Fibroblast of pulmonary artery (primary cell): ENCODE measurements at regions not wholly inside any gene's neighbourhood (a gene's known extent, or its start where the extent isn't known, plus 50 kb on each side); places are given as distances from the start of the nearest gene placed in this dataset.
"Not testable (repeated sequence)": the region's sequence is repeated elsewhere in the genome, so short reads cannot be mapped to it uniquely, and the experiment has no call there.

Experiments
- DNase-seq: peaks from one replicate; pipeline ENCODE4 v3.0.0-alpha.2; 2010; ENCODE audit warnings: low read depth
- H3K4me3 ChIP-seq: replicated peaks from 2 replicates; pipeline ENCODE4 v1.5.1; 2011; ENCODE audit warnings: low read depth, mild to moderate bottlenecking, control low read depth, low read length, moderate library complexity

GRCh38 chr21:5165829-5166228, 5355.6 kb upstream of the TPTE start:
- DNase-seq, result not testable (repeated sequence)

More at GRCh38 chr21:5165829-5166228, 5355.6 kb upstream of the TPTE start:
- not testable (repeated sequence) for H3K4me3 ChIP-seq
